ENCODE measurements at regions not wholly inside any gene's neighbourhood (a gene's known extent, or its start where the extent isn't known, plus 50 kb on each side); places are given as distances from the start of the nearest gene placed in this dataset.

- Histone ChIP-seq H3K9ac (ENCODE audit: low read depth in 1 of 2, low read length in 2 of 2) (no peak overlapping the region), H3K9me3 (ENCODE audit: control insufficient read depth in 1 of 2, low read length in 2 of 2) (no peaks in the 10 kb centered on the region), H3K27me3 (ENCODE audit: control insufficient read depth in 1 of 2, insufficient read depth in 2 of 2, low read length in 2 of 2) (peaks cover 0 to 9% of the 10 kb centered on the region in 2 donors), H3K4me3 (ENCODE audit: low read depth in 1 of 2, low read length in 2 of 2) (no peak overlapping the region), H3K36me3 (ENCODE audit: control insufficient read depth in 1 of 2, insufficient read depth in 2 of 2, low read length in 2 of 2) (no peaks in the 10 kb centered on the region), H3K27ac (ENCODE audit: low read depth, low read length) (no peak overlapping the region), H3K4me1 (ENCODE audit: control insufficient read depth in 1 of 2, insufficient read depth in 2 of 2, low read length in 2 of 2) (no peaks in the 10 kb centered on the region)
These were observed 170.7 kb upstream of the POU3F1 start for GRCh38 chr1:38217316-38217715.

GRCh38 chr1:38213646-38214434, 167.2 kb upstream of the POU3F1 start:
- Histone ChIP-seq H3K9ac (ENCODE audit: low read depth in 1 of 2, low read length in 2 of 2) (no peak overlapping the region), H3K4me3 (ENCODE audit: low read depth in 1 of 2, low read length in 2 of 2) (no peak overlapping the region), H3K4me1 (ENCODE audit: control insufficient read depth in 1 of 2, insufficient read depth in 2 of 2, low read length in 2 of 2) (no peaks in the 10 kb centered on the region), H3K36me3 (ENCODE audit: control insufficient read depth in 1 of 2, insufficient read depth in 2 of 2, low read length in 2 of 2) (no peaks in the 10 kb centered on the region), H3K9me3 (ENCODE audit: control insufficient read depth in 1 of 2, low read length in 2 of 2) (no peaks in the 10 kb centered on the region), H3K27ac (ENCODE audit: low read depth, low read length) (no peak overlapping the region), H3K27me3 (ENCODE audit: control insufficient read depth in 1 of 2, insufficient read depth in 2 of 2, low read length in 2 of 2) (peaks cover 0 to 3% of the 10 kb centered on the region in 2 donors)

GRCh38 chr1:38210895-38211177, 164.2 kb upstream of the POU3F1 start:
- H3K27me3 ChIP-seq (ENCODE audit: control insufficient read depth in 1 of 2, insufficient read depth in 2 of 2, low read length in 2 of 2), result no peaks in the 10 kb centered on the region
- no peaks in the 10 kb centered on the region for H3K36me3 ChIP-seq (ENCODE audit: control insufficient read depth in 1 of 2, insufficient read depth in 2 of 2, low read length in 2 of 2)
- H3K9ac ChIP-seq (ENCODE audit: low read depth in 1 of 2, low read length in 2 of 2), result no peak overlapping the region
- H3K4me1 ChIP-seq (ENCODE audit: control insufficient read depth in 1 of 2, insufficient read depth in 2 of 2, low read length in 2 of 2), result no peaks in the 10 kb centered on the region
- H3K9me3 ChIP-seq (ENCODE audit: control insufficient read depth in 1 of 2, low read length in 2 of 2), result no peaks in the 10 kb centered on the region
- H3K27ac ChIP-seq (ENCODE audit: low read depth, low read length), result no peak overlapping the region
- H3K4me3 ChIP-seq (ENCODE audit: low read depth in 1 of 2, low read length in 2 of 2), result no peak overlapping the region

GRCh38 chr1:38210021-38210894, 163.7 kb upstream of the POU3F1 start:
- Histone ChIP-seq H3K27me3 (ENCODE audit: control insufficient read depth in 1 of 2, insufficient read depth in 2 of 2, low read length in 2 of 2) (no peaks in the 10 kb centered on the region), H3K36me3 (ENCODE audit: control insufficient read depth in 1 of 2, insufficient read depth in 2 of 2, low read length in 2 of 2) (no peaks in the 10 kb centered on the region), H3K27ac (ENCODE audit: low read depth, low read length) (no peak overlapping the region), H3K4me1 (ENCODE audit: control insufficient read depth in 1 of 2, insufficient read depth in 2 of 2, low read length in 2 of 2) (no peaks in the 10 kb centered on the region), H3K9me3 (ENCODE audit: control insufficient read depth in 1 of 2, low read length in 2 of 2) (no peaks in the 10 kb centered on the region), H3K4me3 (ENCODE audit: low read depth in 1 of 2, low read length in 2 of 2) (no peak overlapping the region), H3K9ac (ENCODE audit: low read depth in 1 of 2, low read length in 2 of 2) (no peak overlapping the region)

- H3K9ac ChIP-seq (ENCODE audit: low read depth in 1 of 2, low read length in 2 of 2), result no peak overlapping the region
- H3K27ac ChIP-seq (ENCODE audit: low read depth, low read length), result no peak overlapping the region
- H3K27me3 ChIP-seq (ENCODE audit: control insufficient read depth in 1 of 2, insufficient read depth in 2 of 2, low read length in 2 of 2), result no peaks in the 10 kb centered on the region
- no peaks in the 10 kb centered on the region for H3K9me3 ChIP-seq (ENCODE audit: control insufficient read depth in 1 of 2, low read length in 2 of 2)
- no peaks in the 10 kb centered on the region for H3K4me1 ChIP-seq (ENCODE audit: control insufficient read depth in 1 of 2, insufficient read depth in 2 of 2, low read length in 2 of 2)
- H3K36me3 ChIP-seq (ENCODE audit: control insufficient read depth in 1 of 2, insufficient read depth in 2 of 2, low read length in 2 of 2), result no peaks in the 10 kb centered on the region
- no peak overlapping the region for H3K4me3 ChIP-seq (ENCODE audit: low read depth in 1 of 2, low read length in 2 of 2)
These were observed 162.4 kb upstream of the POU3F1 start for GRCh38 chr1:38208716-38209632.

DNA sequence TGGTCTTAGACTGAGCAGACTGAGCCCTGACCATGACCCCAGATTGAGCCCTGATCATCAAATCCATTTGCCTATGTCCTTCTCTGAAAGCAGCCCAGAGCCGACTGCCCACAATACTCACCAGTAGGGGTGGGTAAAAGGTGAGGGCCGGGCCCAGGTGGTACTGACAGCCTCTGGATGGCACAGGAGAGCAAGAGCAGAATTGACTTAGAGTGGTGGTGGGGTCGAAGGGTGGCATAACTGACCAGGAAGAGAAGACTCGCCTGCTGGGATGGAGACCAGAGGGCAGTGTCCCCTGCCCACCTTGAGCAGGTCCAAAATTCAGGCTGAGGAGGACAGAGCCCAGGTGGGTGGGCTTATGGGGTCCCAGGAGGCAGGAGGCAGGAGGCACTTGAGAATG, 161.3 kb upstream of the POU3F1 start:
- Histone ChIP-seq H3K36me3 (ENCODE audit: control insufficient read depth in 1 of 2, insufficient read depth in 2 of 2, low read length in 2 of 2) (no peaks in the 10 kb centered on the region), H3K27me3 (ENCODE audit: control insufficient read depth in 1 of 2, insufficient read depth in 2 of 2, low read length in 2 of 2) (no peaks in the 10 kb centered on the region), H3K4me3 (ENCODE audit: low read depth in 1 of 2, low read length in 2 of 2) (no peak overlapping the region), H3K27ac (ENCODE audit: low read depth, low read length) (no peak overlapping the region), H3K9ac (ENCODE audit: low read depth in 1 of 2, low read length in 2 of 2) (no peak overlapping the region), H3K4me1 (ENCODE audit: control insufficient read depth in 1 of 2, insufficient read depth in 2 of 2, low read length in 2 of 2) (no peaks in the 10 kb centered on the region), H3K9me3 (ENCODE audit: control insufficient read depth in 1 of 2, low read length in 2 of 2) (no peaks in the 10 kb centered on the region)

DNA sequence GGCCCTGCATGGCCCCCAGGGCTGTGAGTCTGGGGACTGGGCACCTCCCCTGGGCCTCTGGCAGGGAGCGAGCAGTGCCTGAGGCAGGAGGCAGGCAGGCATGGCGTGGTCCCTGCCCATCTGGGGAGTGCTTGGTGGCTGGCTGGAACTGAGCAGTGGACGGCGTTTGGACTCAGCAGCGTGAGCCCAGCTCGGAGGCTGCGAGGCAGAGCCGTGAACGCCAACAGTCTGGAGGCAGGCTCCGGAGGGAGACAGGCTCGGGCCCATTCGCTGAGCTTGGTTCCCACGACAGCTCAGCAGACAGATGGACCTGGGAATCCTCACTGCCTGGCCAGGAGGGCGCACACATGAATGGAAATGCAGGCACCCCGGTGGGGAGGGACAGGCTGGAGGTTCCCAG, 160.7 kb upstream of the POU3F1 start:
- no peak overlapping the region for H3K4me3 ChIP-seq (ENCODE audit: low read depth in 1 of 2, low read length in 2 of 2)
- H3K27ac ChIP-seq (ENCODE audit: low read depth, low read length), result no peak overlapping the region
- no peak overlapping the region for H3K9ac ChIP-seq (ENCODE audit: low read depth in 1 of 2, low read length in 2 of 2)
- H3K4me1 ChIP-seq (ENCODE audit: control insufficient read depth in 1 of 2, insufficient read depth in 2 of 2, low read length in 2 of 2), result no peaks in the 10 kb centered on the region
- H3K36me3 ChIP-seq (ENCODE audit: control insufficient read depth in 1 of 2, insufficient read depth in 2 of 2, low read length in 2 of 2), result no peaks in the 10 kb centered on the region
- no peaks in the 10 kb centered on the region for H3K27me3 ChIP-seq (ENCODE audit: control insufficient read depth in 1 of 2, insufficient read depth in 2 of 2, low read length in 2 of 2)
- no peaks in the 10 kb centered on the region for H3K9me3 ChIP-seq (ENCODE audit: control insufficient read depth in 1 of 2, low read length in 2 of 2)

- no peak overlapping the region for H3K9ac ChIP-seq (ENCODE audit: low read depth in 1 of 2, low read length in 2 of 2)
- no peaks in the 10 kb centered on the region for H3K27me3 ChIP-seq (ENCODE audit: control insufficient read depth in 1 of 2, insufficient read depth in 2 of 2, low read length in 2 of 2)
- no peaks in the 10 kb centered on the region for H3K36me3 ChIP-seq (ENCODE audit: control insufficient read depth in 1 of 2, insufficient read depth in 2 of 2, low read length in 2 of 2)
- H3K27ac ChIP-seq (ENCODE audit: low read depth, low read length), result no peak overlapping the region
- no peak overlapping the region for H3K4me3 ChIP-seq (ENCODE audit: low read depth in 1 of 2, low read length in 2 of 2)
- no peaks in the 10 kb centered on the region for H3K4me1 ChIP-seq (ENCODE audit: control insufficient read depth in 1 of 2, insufficient read depth in 2 of 2, low read length in 2 of 2)
- peaks cover 0 to 6% of the 10 kb centered on the region in 2 donors for H3K9me3 ChIP-seq (ENCODE audit: control insufficient read depth in 1 of 2, low read length in 2 of 2)
These were observed 158.1 kb upstream of the POU3F1 start for GRCh38 chr1:38204698-38205097.

GRCh38 chr1:38203441-38203840, 156.8 kb upstream of the POU3F1 start:
- Histone ChIP-seq H3K4me3 (ENCODE audit: low read depth in 1 of 2, low read length in 2 of 2) (no peak overlapping the region), H3K27me3 (ENCODE audit: control insufficient read depth in 1 of 2, insufficient read depth in 2 of 2, low read length in 2 of 2) (peaks cover 0 to under 1% of the 10 kb centered on the region in 2 donors), H3K9ac (ENCODE audit: low read depth in 1 of 2, low read length in 2 of 2) (no peak overlapping the region), H3K4me1 (ENCODE audit: control insufficient read depth in 1 of 2, insufficient read depth in 2 of 2, low read length in 2 of 2) (no peaks in the 10 kb centered on the region), H3K9me3 (ENCODE audit: control insufficient read depth in 1 of 2, low read length in 2 of 2) (peaks cover 0 to 6% of the 10 kb centered on the region in 2 donors), H3K36me3 (ENCODE audit: control insufficient read depth in 1 of 2, insufficient read depth in 2 of 2, low read length in 2 of 2) (no peaks in the 10 kb centered on the region), H3K27ac (ENCODE audit: low read depth, low read length) (no peak overlapping the region)

GRCh38 chr1:38201431-38201830, 154.8 kb upstream of the POU3F1 start:
- H3K27me3 ChIP-seq (ENCODE audit: control insufficient read depth in 1 of 2, insufficient read depth in 2 of 2, low read length in 2 of 2), result peaks cover 0 to 3% of the 10 kb centered on the region in 2 donors
- H3K4me3 ChIP-seq (ENCODE audit: low read depth in 1 of 2, low read length in 2 of 2), result no peak overlapping the region
- no peak overlapping the region for H3K9ac ChIP-seq (ENCODE audit: low read depth in 1 of 2, low read length in 2 of 2)
- no peaks in the 10 kb centered on the region for H3K4me1 ChIP-seq (ENCODE audit: control insufficient read depth in 1 of 2, insufficient read depth in 2 of 2, low read length in 2 of 2)
- H3K36me3 ChIP-seq (ENCODE audit: control insufficient read depth in 1 of 2, insufficient read depth in 2 of 2, low read length in 2 of 2), result no peaks in the 10 kb centered on the region
- H3K27ac ChIP-seq (ENCODE audit: low read depth, low read length), result no peak overlapping the region
- peaks cover 0 to 6% of the 10 kb centered on the region in 2 donors for H3K9me3 ChIP-seq (ENCODE audit: control insufficient read depth in 1 of 2, low read length in 2 of 2)
